ENCODE measurements at regions not wholly inside any gene's neighbourhood (a gene's known extent, or its start where the extent isn't known, plus 50 kb on each side); places are given as distances from the start of the nearest gene placed in this dataset.
"Not testable (repeated sequence)": the region's sequence is repeated elsewhere in the genome, so short reads cannot be mapped to it uniquely, and the experiment has no call there.

DNA sequence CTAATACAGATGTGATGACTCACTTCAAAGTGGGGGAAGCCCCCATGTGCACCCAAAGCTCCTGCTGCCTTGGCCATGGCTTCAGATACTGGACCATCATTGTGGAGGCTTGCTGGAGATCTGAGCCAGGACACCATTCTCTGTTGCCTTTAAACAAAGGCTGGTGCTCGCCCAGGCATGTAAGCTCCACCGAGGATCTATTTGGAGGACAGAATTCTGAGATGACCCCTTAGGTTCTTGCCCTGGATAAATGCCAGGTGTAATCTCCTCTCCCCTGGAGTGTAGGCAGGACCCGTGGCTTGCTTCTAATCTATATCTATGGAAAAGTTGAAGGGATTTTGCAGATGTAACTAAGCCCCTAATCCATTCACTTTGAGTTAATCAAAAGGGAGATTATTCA, 141.0 kb downstream of the UNC93B1 start:
- H3K9me3 ChIP-seq, H3K27ac ChIP-seq: not testable (repeated sequence)

DNA sequence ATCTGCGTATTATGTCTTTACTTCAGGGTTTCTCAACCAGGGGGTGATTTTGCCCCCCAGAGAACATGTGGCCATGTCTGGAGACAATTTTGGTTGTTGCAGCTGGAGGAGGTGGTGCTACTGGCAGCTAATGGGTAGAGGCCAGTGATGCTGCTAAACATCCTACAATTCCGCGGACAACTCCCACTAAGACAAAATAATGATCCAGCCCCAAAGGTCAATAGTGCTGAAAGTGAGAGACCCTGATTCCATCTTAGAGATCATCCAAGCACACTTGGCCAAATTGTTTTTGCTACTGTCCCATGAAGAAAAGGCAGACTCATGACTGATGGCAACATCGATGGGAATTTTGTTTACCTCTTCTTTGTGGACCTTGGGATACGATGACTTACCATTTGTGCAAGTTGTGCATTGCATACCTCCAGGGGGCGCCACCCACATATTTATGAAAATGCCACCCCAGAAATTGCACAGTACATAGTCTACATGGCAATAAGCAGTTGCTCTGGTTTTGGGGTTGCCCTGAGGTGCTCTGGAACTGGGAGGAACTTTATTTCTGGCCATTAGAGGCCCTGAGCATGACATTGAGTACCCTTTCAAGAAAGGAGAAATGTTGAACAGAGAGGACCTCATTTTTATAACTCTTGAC, 144.3 kb downstream of the UNC93B1 start:
- H3K4me1 ChIP-seq (ENCODE audit: control insufficient read depth in 1 of 2, low read depth in 2 of 2); H3K36me3 ChIP-seq; ATAC-seq (ENCODE audit: insufficient number of reproducible peaks, low FRiP score, low read depth); H3K27me3 ChIP-seq (replicated peaks; ENCODE audit: insufficient read depth); DNase-seq (ENCODE audit: low spot score); H3K9me3 ChIP-seq; H3K27ac ChIP-seq; H3K4me3 ChIP-seq: not testable (repeated sequence)

More for the DNA sequence above, 141.0 kb downstream of the UNC93B1 start:
- not testable (repeated sequence) for ATAC-seq (ENCODE audit: insufficient number of reproducible peaks, low FRiP score, low read depth); H3K4me1 ChIP-seq (ENCODE audit: control insufficient read depth in 1 of 2, low read depth in 2 of 2); DNase-seq (ENCODE audit: low spot score); H3K27me3 ChIP-seq (replicated peaks; ENCODE audit: insufficient read depth); H3K36me3 ChIP-seq; H3K4me3 ChIP-seq

DNA sequence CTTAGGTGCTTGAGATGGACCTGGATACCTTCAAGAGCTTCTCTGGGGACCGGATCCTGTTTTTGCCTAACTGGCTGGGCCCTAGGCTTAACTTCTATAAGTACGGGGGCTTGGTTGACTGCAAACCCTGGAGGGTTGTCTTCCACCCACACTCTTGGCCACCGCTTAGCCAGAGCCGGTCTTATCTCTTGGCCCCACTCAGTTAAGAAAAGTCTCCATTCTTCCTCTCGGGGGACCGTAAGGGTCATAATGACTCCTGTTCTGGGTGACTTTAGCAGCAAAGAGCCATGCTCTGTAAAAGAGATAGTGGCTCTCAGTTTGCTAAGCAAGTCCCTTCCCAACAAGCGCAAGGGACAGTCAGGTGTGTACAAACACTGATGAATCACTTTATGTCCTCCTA, 153.2 kb downstream of the UNC93B1 start:
- not testable (repeated sequence) for H3K27me3 ChIP-seq (replicated peaks; ENCODE audit: insufficient read depth); H3K27ac ChIP-seq; H3K36me3 ChIP-seq; DNase-seq (ENCODE audit: low spot score); H3K9me3 ChIP-seq; H3K4me3 ChIP-seq; ATAC-seq (ENCODE audit: insufficient number of reproducible peaks, low FRiP score, low read depth); H3K4me1 ChIP-seq (ENCODE audit: control insufficient read depth in 1 of 2, low read depth in 2 of 2)

DNA sequence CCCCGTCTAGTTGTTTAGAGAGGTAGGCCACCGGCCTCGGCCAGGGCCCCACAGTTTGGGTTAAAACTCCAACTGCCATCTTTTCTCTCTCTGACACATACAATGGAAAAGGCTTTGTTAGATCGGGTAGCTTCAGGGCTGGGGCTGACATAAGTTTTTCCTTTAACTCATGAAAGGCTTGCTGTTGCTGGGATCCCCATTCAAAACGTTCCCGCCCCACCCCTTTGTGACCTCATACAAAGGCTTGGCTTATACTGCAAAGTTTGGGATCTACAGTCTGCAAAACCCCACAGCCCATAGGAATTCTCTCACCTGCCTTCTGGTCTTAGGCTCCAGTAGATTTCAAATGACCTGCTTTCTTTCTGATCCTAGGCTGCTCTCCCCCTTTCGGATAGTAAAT, 154.1 kb downstream of the UNC93B1 start:
- H3K4me3 ChIP-seq; ATAC-seq (ENCODE audit: insufficient number of reproducible peaks, low FRiP score, low read depth); H3K4me1 ChIP-seq (ENCODE audit: control insufficient read depth in 1 of 2, low read depth in 2 of 2); H3K36me3 ChIP-seq; DNase-seq (ENCODE audit: low spot score); H3K27me3 ChIP-seq (replicated peaks; ENCODE audit: insufficient read depth); H3K27ac ChIP-seq; H3K9me3 ChIP-seq: not testable (repeated sequence)

DNA sequence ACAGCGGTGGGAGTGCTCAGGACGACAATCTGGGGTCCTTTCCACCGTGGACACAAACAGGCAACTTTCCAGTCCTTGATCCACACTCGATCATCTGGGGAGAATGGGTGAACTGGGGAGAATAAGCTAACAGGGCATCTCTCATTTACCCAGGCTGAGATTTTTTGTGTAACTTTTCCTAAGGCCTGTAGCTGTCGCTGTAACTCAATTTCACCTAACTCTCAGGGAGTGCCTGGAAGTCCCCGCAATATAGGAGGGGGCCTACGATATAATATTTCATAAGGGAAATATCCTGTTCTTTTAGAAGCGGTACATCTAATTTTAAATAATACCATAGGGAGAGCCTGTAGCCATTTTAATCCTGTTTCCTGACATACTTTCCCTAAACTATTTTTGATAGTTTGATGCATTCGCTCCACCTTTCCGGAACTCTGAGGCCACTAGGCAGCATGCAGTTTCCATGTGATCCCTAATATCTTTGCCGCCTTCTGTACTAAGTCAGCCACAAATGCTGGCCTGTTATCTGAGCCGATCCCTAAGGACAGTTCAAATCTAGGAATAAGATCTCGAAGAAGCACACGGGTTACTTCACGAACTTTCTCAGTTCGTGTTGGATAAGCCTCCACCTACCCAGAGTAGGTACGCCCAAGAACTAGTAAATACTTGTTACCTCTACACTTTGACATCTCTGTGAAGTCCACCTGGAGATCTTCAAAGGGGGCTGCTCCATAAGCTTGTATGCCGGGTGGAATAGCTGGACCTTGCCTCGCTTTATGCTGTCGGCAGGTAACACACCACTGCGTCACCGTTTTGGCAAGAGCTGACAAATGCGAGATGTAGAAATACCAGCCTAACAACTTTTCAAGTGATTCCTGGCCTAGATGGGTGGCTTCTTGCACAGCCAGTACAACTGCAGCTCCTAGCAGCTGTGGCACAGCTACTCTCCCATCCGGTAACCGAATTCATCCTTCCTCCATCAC, 155.7 kb downstream of the UNC93B1 start:
- not testable (repeated sequence) for ATAC-seq (ENCODE audit: insufficient number of reproducible peaks, low FRiP score, low read depth); H3K4me1 ChIP-seq (ENCODE audit: control insufficient read depth in 1 of 2, low read depth in 2 of 2); H3K9me3 ChIP-seq; H3K27ac ChIP-seq; DNase-seq (ENCODE audit: low spot score); H3K27me3 ChIP-seq (replicated peaks; ENCODE audit: insufficient read depth); H3K4me3 ChIP-seq; H3K36me3 ChIP-seq

DNA sequence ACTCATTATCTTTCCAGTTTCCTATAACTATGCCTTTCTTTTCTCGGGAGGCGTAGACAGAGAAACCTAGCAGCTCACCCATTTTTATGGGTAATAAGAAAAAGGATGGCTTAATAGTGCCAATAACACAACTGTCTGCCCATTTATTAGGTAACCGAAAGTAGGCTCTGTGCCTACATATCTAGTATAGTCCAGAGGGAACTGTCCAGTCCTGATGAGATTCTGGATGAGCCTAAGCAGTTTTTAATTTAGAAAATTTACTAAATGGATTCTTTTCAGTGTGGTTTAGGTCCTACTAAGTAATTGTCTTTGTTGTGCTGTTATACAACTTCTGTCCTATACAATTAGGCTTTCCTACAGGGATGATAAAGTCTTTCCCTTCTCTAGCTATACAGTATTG, 157.6 kb downstream of the UNC93B1 start:
- not testable (repeated sequence) for H3K27ac ChIP-seq; DNase-seq (ENCODE audit: low spot score); H3K9me3 ChIP-seq; H3K4me3 ChIP-seq; ATAC-seq (ENCODE audit: insufficient number of reproducible peaks, low FRiP score, low read depth); H3K27me3 ChIP-seq (replicated peaks; ENCODE audit: insufficient read depth); H3K4me1 ChIP-seq (ENCODE audit: control insufficient read depth in 1 of 2, low read depth in 2 of 2); H3K36me3 ChIP-seq

DNA sequence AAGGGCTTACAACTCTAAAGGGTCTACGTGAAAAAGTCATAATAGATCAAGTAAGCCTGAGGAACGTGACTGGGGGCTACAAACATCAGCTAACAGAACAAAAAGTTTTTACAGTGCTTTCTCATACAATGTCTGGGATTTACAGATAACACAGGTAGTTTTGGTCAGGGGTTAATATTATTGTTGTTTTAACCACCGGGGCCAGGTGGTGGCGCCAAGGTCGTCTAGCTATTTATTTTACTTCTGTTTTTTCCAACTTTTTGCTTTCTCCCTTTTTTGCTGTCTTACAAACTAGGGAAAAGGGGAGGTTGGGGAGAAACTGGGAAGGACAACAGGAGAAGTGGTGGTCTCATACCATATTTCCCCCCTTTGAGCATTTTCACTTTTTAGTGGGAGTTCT, 158.6 kb downstream of the UNC93B1 start:
- H3K4me3 ChIP-seq; H3K27ac ChIP-seq; DNase-seq (ENCODE audit: low spot score); H3K36me3 ChIP-seq; H3K27me3 ChIP-seq (replicated peaks; ENCODE audit: insufficient read depth); H3K9me3 ChIP-seq; H3K4me1 ChIP-seq (ENCODE audit: control insufficient read depth in 1 of 2, low read depth in 2 of 2); ATAC-seq (ENCODE audit: insufficient number of reproducible peaks, low FRiP score, low read depth): not testable (repeated sequence)

DNA sequence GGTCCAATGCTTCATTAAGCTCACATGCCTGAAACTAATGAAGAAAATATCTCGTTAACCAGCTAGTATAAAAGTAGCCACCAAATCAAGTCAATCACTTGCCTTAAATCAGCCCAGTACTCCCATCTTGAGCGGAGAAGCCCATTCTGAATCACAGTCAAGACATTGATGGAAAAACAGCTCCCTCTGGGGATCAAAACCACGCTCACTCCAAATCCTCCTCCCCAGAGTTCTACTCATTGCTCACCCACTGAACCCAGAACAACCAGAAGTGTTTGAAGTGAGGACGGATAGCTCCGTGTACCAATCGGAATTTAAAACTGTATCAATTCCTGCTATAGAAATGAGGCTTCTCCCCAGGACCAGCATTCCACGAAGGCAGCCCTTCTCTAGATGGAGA, 163.3 kb downstream of the UNC93B1 start:
- H3K4me1 ChIP-seq (ENCODE audit: control insufficient read depth in 1 of 2, low read depth in 2 of 2); H3K4me3 ChIP-seq; H3K36me3 ChIP-seq; H3K9me3 ChIP-seq; ATAC-seq (ENCODE audit: insufficient number of reproducible peaks, low FRiP score, low read depth); H3K27me3 ChIP-seq (replicated peaks; ENCODE audit: insufficient read depth); DNase-seq (ENCODE audit: low spot score); H3K27ac ChIP-seq: not testable (repeated sequence)

DNA sequence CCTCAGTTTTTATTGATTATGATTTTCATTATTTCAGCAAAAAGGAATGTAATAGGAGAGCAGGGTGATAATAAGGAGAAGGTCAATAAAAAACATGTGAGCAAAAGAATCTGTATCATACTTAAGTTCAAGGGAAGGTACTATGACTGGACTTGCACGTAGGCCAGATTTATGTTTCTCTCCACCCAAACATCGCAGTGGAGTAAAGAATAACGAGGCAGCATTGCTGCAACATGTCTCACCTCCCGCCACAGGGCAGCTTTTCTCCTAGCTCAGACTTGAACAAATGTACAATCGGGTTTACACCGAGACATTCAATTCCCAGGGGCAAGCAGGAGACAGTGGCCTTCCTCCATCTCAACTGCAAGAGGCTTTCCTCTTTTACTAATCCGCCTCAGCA, 155.7 kb upstream of the ALDH3B2 start:
- H3K9me3 ChIP-seq; ATAC-seq (ENCODE audit: insufficient number of reproducible peaks, low FRiP score, low read depth); H3K27me3 ChIP-seq (replicated peaks; ENCODE audit: insufficient read depth): not testable (repeated sequence)

DNA sequence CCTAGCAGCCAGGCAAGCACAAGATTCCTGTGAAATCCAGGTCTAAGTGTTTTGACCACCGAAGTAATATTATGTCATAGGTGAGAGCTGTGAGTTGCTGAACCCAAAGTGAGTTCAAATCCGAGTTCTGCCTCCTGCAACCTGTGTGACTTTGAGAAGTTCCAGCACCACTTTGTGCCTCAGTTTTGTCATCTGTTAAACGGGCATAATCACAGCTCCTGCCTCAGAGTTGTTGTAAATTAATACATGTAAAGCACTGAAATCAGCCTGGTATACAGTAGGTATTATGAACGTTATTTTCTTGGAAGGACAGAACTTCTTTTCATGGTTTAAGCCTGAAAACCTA, 152.5 kb upstream of the ALDH3B2 start:
- not testable (repeated sequence) for H3K27ac ChIP-seq; DNase-seq (ENCODE audit: low spot score); H3K27me3 ChIP-seq (replicated peaks; ENCODE audit: insufficient read depth); H3K36me3 ChIP-seq; H3K9me3 ChIP-seq; H3K4me3 ChIP-seq; H3K4me1 ChIP-seq (ENCODE audit: control insufficient read depth in 1 of 2, low read depth in 2 of 2); ATAC-seq (ENCODE audit: insufficient number of reproducible peaks, low FRiP score, low read depth)

More for the DNA sequence above, 155.7 kb upstream of the ALDH3B2 start:
- H3K4me3 ChIP-seq; H3K4me1 ChIP-seq (ENCODE audit: control insufficient read depth in 1 of 2, low read depth in 2 of 2); H3K36me3 ChIP-seq; H3K27ac ChIP-seq; DNase-seq (ENCODE audit: low spot score): not testable (repeated sequence)

DNA sequence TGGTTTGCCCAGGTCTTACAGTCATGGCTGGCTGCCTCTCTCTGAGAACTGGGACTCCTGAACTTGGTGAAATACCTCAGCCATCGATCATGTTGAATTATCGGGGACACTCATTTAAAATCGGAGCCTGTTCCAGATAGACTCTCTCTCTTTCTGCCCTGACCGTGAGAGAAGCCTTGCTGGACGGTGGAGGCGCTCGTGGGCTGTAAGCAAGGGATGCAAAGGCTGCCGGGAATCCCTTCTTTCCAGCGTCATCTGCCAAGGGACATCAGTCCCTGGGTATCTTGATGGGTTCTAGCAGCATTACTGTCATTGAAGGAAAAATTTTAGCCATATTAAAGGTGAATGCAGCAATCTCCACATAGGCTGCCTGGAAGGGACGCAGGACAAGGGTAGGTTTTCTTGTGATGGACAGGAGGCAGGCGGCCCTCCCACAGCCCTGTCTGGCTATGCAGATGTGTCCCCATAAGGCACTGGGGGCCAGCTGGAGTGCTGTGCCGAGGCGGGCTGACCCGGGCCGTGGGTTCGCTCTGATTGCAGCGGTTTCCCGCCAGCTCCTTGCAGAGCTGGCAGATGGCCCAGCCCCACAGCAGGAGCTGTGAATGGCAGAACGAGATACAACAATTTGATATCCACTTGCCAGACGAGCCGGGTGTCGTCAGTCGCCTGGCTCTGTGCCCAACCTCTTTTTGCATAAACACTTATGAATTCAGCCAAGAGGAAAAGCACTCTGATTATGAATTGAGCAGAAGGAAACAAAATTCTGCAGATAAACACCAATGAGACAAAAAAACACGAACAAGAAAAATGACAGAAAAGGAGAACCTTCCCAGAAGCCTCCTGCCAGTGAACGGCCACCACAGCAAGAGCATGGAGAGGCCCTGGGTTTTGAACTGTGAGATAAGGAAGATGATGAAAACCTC, 151.9 kb upstream of the ALDH3B2 start:
- DNase-seq (ENCODE audit: low spot score); H3K4me1 ChIP-seq (ENCODE audit: control insufficient read depth in 1 of 2, low read depth in 2 of 2); ATAC-seq (ENCODE audit: insufficient number of reproducible peaks, low FRiP score, low read depth); H3K27me3 ChIP-seq (replicated peaks; ENCODE audit: insufficient read depth); H3K4me3 ChIP-seq; H3K27ac ChIP-seq; H3K9me3 ChIP-seq; H3K36me3 ChIP-seq: not testable (repeated sequence)

DNA sequence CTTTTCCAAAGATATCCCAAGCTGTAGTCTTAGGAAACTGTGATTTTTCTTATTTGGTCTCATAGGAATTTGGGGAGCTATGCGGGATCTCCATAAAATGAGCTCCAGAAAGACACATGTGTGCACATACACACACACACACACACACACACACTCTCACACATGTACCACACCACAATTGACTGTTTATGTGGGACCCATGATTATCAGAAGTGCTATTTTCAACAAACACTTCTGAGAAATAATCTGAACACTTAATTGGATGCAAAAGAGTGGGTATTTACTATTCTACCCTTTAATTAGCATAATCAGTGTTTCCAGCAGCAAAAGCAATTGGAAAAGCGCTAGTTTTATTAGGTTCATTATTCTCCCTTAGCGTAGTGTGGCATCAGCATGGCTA, 150.4 kb upstream of the ALDH3B2 start:
- not testable (repeated sequence) for H3K36me3 ChIP-seq; H3K9me3 ChIP-seq; H3K4me3 ChIP-seq; H3K4me1 ChIP-seq (ENCODE audit: control insufficient read depth in 1 of 2, low read depth in 2 of 2); H3K27me3 ChIP-seq (replicated peaks; ENCODE audit: insufficient read depth); ATAC-seq (ENCODE audit: insufficient number of reproducible peaks, low FRiP score, low read depth); H3K27ac ChIP-seq; DNase-seq (ENCODE audit: low spot score)

Data from thoracic aorta (tissue), 2 donors.